OCI-LY1 (cell line): ENCODE measurements at regions not wholly inside any gene's neighbourhood (a gene's known extent, or its start where the extent isn't known, plus 50 kb on each side); places are given as distances from the start of the nearest gene placed in this dataset.

Experiments
- H2AFZ ChIP-seq: fragments of 200-600 bp; sonication (generic), shearing (Covaris generic); 2 replicates; pipeline ENCODE4 v1.6.0; 2014; ENCODE audit warnings: antibody characterized with exemption, mild to moderate bottlenecking, low read length
- H3F3A ChIP-seq: fragments of 200-600 bp; sonication (generic), shearing (Covaris generic); 2 replicates; pipeline ENCODE4 v1.6.0; 2014; ENCODE audit warnings: mild to moderate bottlenecking, antibody characterized with exemption, low read length, moderate library complexity; ENCODE audit not compliant: insufficient read depth
- H3K27ac ChIP-seq: fragments of 200-600 bp; sonication (generic); 2 replicates; pipeline ENCODE4 v1.5.1; 2014; ENCODE audit warnings: low read length, mixed run types, mild to moderate bottlenecking, low read depth; ENCODE audit not compliant: poor library complexity, severe bottlenecking
- H3K27me3 ChIP-seq: fragments of 200-600 bp; sonication (generic); 2 replicates; pipeline ENCODE4 v1.6.0; 2014; ENCODE audit warnings: antibody characterized with exemption, mild to moderate bottlenecking, low read length, moderate library complexity; ENCODE audit not compliant: insufficient read depth
- H3K36me3 ChIP-seq: fragments of 200-600 bp; sonication (generic); 2 replicates; pipeline ENCODE4 v1.6.1; 2014; ENCODE audit warnings: mild to moderate bottlenecking, antibody characterized with exemption, low read length, moderate library complexity, mixed read lengths; ENCODE audit not compliant: insufficient read depth
- H3K4me1 ChIP-seq: fragments of 200-600 bp; sonication (generic); 2 replicates; pipeline ENCODE4 v1.5.1; 2014; ENCODE audit warnings: mild to moderate bottlenecking, low read length, moderate library complexity; ENCODE audit not compliant: insufficient read depth, severe bottlenecking
- H3K4me2 ChIP-seq: fragments of 200-600 bp; sonication (generic), shearing (Covaris generic); 2 replicates; pipeline ENCODE4 v1.6.1; 2014; ENCODE audit warnings: low read length
- H3K4me3 ChIP-seq: fragments of 200-600 bp; sonication (generic); 2 replicates; pipeline ENCODE4 v1.5.1; 2014; ENCODE audit warnings: low read length, low read depth, mild to moderate bottlenecking, mixed read lengths; ENCODE audit not compliant: poor library complexity, severe bottlenecking
- H3K79me2 ChIP-seq: fragments of 200-600 bp; shearing (Covaris generic); 2 replicates; pipeline ENCODE4 v1.6.1; 2016; ENCODE audit warnings: mixed run types, low read length, mixed read lengths; ENCODE audit not compliant: insufficient read depth
- H3K9ac ChIP-seq: fragments of 200-600 bp; sonication (generic), shearing (Covaris generic); 2 replicates; pipeline ENCODE4 v1.6.1; 2014; ENCODE audit warnings: mild to moderate bottlenecking, low read length, mixed read lengths
- H3K9me2 ChIP-seq: fragments of 200-600 bp; sonication (generic), shearing (Covaris generic); 2 replicates; pipeline ENCODE4 v1.6.1; 2014; ENCODE audit warnings: low read depth, mild to moderate bottlenecking, low read length, mixed read lengths
- H3K9me3 ChIP-seq: fragments of 200-600 bp; shearing (Covaris generic); 2 replicates; pipeline ENCODE4 v1.6.1; 2014; ENCODE audit warnings: low read length, mixed read lengths
- H4K20me1 ChIP-seq: fragments of 200-600 bp; sonication (generic), shearing (Covaris generic); 2 replicates; pipeline ENCODE4 v1.6.0; 2016; ENCODE audit warnings: mild to moderate bottlenecking, low read length; ENCODE audit not compliant: insufficient read depth
- CTCF ChIP-seq: fragments of 200-600 bp; sonication (generic), shearing (Covaris generic); IDR thresholded peaks from 2 replicates; pipeline ENCODE4 v1.5.1; 2017; ENCODE audit warnings: mild to moderate bottlenecking, antibody characterized with exemption, low read length, moderate library complexity, mixed read lengths
- EZH2 ChIP-seq: fragments of 200-600 bp; sonication (generic), shearing (Covaris generic); IDR thresholded peaks from 2 replicates; pipeline ENCODE4 v1.8.0; 2017; ENCODE audit warnings: borderline replicate concordance, mixed run types, mild to moderate bottlenecking, antibody characterized with exemption, low read length, moderate library complexity, mixed read lengths

GRCh38 chr9:81474792-81475191, 214.6 kb downstream of the TLE1 start:
- H2AFZ ChIP-seq: no peak overlapping the region

GRCh38 chr9:81474125-81474524, 215.2 kb downstream of the TLE1 start:
- no peak for TF ChIP-seq EZH2
- no peak for TF ChIP-seq CTCF

More at GRCh38 chr9:81474792-81475191, 214.6 kb downstream of the TLE1 start:
- Histone ChIP-seq H3K27me3 (no peaks in the 10 kb centered on the region), H3F3A (no peaks in the 10 kb centered on the region), H4K20me1 (no peaks in the 10 kb centered on the region), H3K9ac (no peak overlapping the region), H3K79me2 (no peaks in the 10 kb centered on the region), H3K27ac (no peak overlapping the region), H3K9me3 (no peaks in the 10 kb centered on the region), H3K4me3 (no peak overlapping the region), H3K4me2 (no peak overlapping the region), H3K4me1 (no peaks in the 10 kb centered on the region), H3K36me3 (no peaks in the 10 kb centered on the region), H3K9me2 (no peaks in the 10 kb centered on the region)
- TF ChIP-seq CTCF: no peak
- TF ChIP-seq EZH2: no peak

GRCh38 chr9:81473708-81474107, 215.6 kb downstream of the TLE1 start:
- H3K4me2 ChIP-seq: no peak overlapping the region
- H3F3A ChIP-seq: no peaks in the 10 kb centered on the region
- H3K79me2 ChIP-seq: no peaks in the 10 kb centered on the region
- no peaks in the 10 kb centered on the region for H3K36me3 ChIP-seq
- TF ChIP-seq CTCF (no peak), EZH2 (no peak)
- H3K27ac ChIP-seq: no peak overlapping the region
- no peaks in the 10 kb centered on the region for H3K4me1 ChIP-seq
- H2AFZ ChIP-seq: no peak overlapping the region
- H4K20me1 ChIP-seq: no peaks in the 10 kb centered on the region
- H3K27me3 ChIP-seq: no peaks in the 10 kb centered on the region
- no peaks in the 10 kb centered on the region for H3K9me3 ChIP-seq
- no peak overlapping the region for H3K9ac ChIP-seq
- H3K4me3 ChIP-seq: no peak overlapping the region
- no peaks in the 10 kb centered on the region for H3K9me2 ChIP-seq

More at GRCh38 chr9:81474125-81474524, 215.2 kb downstream of the TLE1 start:
- H3K9me3 ChIP-seq: no peaks in the 10 kb centered on the region
- H3K9me2 ChIP-seq: no peaks in the 10 kb centered on the region
- no peaks in the 10 kb centered on the region for H3K36me3 ChIP-seq
- no peak overlapping the region for H3K9ac ChIP-seq
- no peak overlapping the region for H3K27ac ChIP-seq
- no peaks in the 10 kb centered on the region for H3K79me2 ChIP-seq
- H4K20me1 ChIP-seq: no peaks in the 10 kb centered on the region
- H3F3A ChIP-seq: no peaks in the 10 kb centered on the region
- no peaks in the 10 kb centered on the region for H3K4me1 ChIP-seq
- H2AFZ ChIP-seq: no peak overlapping the region
- H3K4me2 ChIP-seq: no peak overlapping the region
- H3K27me3 ChIP-seq: no peaks in the 10 kb centered on the region
- H3K4me3 ChIP-seq: no peak overlapping the region
